ENCODE measurements at regions not wholly inside any gene's neighbourhood (a gene's known extent, or its start where the extent isn't known, plus 50 kb on each side); places are given as distances from the start of the nearest gene placed in this dataset.
"Not testable (repeated sequence)": the region's sequence is repeated elsewhere in the genome, so short reads cannot be mapped to it uniquely, and the experiment has no call there.

DNA sequence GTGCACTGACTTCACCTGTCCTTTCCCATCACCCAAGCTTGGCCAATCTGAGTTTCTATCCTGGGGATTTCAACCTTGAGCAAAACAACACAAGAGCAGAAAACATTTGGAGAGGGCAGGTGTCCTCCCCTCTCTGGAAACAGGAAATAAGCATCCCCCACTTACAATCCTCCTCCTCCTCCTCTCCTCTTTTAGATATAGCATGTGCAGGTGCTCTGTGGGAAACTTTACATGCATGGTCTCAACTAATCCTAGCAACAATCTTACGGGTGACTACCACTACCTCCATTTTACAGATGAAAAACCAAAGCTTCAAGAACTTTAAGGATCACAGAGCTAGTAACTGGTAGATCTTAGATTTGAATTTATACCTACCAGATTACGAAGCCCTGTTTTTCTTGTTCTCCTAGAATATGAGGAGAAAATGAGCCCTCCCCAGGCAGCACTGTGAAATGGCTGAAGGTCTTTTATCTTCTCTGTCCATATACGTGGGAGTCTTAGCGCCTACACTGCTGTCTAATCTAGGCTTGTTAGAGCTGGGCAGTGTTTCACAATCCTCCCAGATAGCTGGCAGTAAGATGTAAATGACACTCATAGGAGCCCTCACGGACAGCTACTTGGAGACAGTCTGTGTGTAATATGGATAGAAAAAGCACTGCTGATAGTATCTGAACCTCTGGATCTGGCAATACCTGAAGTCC is 301.2 kb upstream of the PROK2 start:
- DNase-seq: no peak

DNA sequence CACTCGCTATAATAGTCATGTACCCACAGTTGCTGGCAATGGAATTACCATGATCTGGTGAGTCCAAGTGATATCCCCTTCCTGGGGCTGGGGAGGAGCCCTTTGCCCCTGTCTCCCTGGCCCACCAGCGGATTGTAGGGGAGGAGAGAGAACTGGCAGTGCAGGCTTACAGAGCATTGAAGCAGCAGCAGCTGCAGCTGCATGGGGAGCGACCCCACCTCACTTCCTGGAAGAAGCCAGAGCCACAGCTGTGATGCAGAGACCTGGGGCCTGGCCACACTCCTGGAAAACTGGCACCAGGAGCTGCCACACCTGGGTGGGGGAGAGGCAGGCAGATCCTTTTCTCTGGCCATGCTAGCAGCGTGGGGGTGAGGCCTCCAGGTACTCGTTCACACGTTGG is 300.1 kb upstream of the PROK2 start:
- no peak for DNase-seq

DNA sequence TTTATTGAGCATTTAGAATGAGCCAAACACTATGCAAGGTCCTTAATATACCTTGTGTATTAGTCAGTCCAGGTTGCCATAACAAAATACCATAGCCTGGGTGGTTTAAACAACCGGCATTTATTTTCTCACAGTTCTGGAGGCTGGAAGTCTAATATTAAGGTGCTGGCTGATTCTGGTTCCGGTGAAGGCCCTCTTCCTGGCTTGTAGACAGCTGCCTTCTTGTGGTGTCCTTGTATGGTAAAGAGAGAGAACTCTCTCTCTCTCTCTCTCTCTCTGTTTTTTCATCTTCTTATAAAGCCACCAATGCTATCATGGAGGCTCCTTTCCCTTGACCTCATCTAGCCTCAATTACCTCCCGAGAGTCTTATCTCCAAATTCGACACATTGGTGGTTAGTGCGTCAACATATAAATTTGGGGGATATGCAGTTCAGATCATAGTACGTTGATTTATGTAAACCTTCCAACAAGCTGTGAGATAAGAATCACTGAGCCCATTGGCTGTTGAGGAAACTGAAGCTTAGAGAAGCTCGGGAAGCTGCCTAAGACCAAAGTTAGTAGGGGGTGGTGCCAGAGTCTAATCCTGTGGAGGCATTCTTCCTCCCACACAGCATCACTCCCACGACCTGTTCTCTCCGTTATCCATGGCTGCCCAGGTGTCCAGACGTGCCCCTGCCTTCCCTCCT is 298.0 kb upstream of the PROK2 start:
- DNase-seq: no peak

DNA sequence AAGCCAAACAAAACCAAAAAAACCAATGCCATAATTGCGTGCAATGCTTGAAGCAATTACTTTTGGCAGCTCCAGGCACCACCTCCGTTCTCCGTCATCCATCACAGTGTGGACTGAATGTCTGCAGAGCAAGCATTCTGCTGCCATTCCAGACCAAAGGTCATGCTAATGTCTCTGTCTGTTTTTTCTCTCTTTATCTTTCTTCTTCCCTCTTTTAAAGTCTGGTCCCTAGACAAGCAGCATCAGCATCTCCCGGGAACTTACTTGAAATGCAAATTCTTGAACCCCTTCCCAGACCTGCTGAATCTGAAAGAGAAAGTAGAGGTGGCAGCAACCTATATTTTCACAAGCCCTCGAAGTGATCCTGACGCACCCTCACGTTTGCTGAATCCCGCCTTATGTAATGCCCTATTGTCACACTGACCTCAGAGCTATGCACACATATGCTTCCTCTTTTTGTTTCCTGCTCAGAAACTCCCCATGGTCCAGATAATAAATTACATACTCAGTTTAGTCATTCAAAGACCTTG is 297.3 kb upstream of the PROK2 start:
- DNase-seq: no peak

DNA sequence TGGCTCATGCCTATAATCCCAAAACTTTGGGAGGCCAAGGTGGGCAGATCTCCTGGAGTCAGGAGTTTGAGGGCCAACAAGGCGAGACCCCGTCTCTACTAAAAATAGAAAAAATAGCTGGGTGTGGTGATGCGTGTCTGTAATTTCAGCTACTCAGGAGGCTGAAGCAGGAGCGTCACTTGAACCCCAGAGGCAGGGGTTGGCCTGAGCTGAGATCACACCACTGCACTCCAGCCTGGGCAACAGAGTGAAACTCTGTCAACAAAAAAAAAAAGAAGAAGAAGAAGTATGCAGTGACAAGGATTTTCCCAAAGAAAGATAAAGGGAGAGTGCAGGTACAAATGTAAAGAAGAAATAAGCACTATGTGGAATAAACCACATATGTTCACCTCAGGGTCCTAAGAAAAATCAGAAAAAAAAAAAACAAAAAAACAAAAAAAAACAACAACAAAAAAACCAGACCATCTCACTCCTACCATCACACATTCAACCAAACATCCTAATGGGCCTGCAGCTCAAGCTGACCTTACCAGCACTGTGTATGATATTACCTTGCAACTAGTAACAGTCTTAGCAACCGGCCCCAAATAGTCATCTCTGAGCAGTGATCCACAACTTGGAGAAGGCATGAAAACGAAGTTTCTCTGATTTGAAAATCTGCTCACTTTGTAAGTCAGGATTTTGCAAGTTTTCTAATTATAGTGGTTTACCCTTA is 296.7 kb upstream of the PROK2 start:
- DNase-seq: no peak

DNA sequence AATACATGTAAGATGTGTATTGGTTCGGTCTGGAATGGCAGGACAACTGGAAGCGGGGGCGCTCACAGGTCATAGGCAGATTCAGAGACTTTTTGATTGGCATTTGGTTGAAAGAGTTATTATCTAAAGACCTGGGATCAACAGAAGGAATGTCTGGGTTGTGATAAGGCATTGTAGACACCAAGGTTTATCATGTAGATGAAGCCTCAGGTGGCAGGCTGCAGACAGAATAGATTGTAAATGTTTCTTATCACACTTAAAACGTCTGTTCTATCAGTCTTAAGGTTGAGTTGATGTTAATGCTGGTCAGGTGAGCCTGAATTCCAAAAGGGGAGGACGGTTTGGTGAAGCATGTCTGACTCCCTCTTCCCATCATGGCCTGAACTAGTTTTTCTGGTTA is 295.9 kb upstream of the PROK2 start:
- DNase-seq: no peak

DNA sequence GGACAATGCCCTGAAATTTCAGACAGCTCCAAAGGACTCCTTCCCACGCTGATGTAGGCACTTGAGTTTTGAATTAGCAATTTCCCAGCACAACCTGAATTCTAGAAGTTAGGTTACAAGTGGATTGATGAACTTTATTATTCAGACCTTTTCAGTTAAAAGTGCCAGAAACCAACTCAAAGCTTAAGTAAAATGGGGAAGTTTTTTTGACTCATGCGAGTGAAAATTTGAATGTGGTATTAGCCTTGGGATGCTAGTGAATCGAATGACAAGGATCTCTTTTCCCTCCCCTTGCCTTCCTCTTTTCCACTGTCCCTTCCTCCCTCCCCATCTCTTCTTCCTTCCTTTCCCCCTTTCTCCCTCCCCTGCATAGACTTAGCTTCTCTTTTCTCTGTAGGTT is 295.1 kb upstream of the PROK2 start:
- DNase-seq: no peak

DNA sequence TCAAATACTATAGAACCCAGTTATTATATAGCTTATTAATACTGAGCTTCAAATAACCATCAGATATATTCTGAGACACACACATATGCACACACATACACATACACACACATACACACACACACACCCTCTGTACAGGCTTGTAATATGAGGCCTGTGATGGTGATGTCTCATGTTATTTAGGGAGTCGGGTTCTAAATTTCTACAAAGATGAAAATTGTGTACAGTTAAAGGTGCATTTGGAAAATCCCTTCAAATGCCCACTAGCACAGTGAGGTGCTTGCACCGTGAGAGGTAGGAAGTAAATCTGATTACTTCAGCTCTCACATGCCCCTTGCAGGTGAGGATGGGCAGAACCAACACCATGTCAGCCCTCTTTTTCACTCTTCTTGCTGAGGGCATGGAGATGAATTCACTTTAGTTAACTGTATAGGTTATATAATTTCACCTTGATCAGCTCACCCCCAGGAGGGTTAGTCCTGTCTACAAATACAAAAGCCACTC is 294.5 kb upstream of the PROK2 start:
- no peak for DNase-seq

DNA sequence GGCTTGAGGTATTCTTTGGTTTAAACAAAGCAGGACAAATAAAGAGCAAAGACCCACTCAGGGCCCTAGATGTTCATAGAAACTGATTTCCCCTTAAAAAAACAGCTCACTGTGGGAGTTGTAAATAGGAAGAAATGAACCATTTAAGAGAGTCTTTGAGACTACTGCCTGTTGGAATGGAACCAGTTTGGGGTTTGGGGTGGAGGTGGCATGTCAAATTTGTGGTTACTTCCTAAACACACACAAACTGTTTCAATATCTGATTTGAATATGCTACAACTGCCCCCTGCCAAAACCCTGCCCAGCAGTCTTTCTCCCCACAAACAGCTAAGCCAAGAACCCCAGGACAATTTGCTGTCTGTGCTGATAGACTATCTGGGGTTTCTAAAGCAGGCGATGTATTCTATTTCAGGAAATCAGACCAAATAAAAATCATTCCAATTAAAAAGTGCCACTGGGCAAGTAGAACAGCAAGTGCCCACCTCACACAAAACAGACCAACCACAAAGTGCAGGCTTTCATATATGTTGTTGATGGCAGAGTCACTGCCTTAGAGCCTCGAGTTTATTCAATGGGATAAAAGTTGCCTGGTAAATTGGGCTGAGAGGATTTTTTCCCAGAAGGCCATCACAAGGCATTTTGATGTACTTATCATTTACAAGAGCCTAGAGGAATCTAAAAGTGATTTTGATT is 293.9 kb upstream of the PROK2 start:
- no peak for DNase-seq

DNA sequence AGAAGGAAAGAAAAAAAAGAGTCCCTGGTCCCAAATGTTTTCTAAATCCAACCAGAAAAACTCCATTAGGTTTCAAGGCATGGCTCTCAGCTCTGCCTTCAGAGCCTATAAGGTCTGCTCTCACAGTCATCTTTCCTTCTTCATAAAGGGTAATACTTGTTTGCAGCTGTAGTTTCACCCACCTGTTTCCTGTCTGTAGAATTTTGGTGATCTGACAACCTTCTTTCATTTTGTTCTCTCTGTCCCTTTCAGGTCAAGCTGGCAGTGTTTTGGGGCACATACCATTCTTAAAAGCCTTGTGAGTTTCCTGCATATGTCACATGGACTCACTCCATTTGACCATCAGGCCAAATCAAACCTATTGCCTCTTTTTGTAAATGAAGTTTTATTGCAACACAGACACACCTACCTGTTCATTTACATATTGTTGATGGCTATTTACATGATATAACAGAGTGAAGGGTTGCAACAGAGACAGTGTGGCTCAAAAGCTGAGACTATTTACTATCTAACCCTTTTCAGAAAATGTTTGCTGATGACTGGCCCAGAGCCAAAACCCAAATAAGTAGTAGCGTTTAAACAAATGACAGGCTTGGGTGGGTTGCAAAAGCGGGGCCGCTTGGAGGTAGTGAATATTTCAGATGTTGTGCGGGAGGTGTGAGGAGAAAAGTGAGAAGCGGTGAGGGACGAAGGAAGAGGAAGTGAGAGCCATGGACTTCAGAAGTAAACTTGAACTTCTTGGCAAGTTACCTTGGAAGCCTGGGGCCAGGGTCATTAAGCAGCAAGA is 292.7 kb upstream of the PROK2 start:
- no peak for DNase-seq

DNA sequence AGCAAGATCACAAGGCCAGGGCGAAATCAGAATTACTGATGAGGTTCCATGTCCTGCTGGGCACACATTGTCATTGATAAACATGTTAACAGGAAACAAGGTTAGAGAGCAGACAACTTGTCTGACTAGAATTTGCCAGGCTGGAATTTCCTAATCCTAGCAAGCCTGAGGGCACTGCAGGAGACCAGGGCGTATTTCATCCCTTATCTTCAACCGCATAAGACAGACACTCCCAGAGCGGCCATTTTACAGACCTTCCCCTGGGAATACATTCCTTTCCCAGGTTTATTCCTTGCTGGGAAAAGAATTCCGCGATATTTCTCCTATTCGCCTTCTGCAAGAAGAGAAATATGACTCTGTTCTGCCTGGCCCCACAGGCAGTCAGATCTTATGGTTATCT is 290.9 kb upstream of the PROK2 start:
- not testable (repeated sequence) for DNase-seq

DNA sequence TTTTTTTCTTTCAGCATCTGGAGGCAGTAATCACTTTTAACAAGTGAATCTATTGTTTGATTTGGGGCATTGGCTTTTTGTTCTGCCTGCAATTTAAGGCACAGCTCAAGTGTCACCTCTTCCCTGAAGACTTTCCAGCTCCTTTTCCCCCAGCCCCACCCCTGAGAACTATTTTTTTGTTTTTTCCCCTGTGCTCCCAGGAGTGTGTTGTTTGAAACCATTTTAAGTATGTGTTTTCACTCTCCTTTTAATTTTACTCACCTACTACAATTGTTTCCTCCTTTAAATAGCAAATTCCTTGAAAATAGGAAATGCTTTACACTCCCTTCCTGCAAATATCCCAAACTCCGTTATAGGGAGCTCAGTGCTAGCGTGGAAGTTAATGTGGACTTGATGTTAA is 286.7 kb upstream of the PROK2 start:
- no peak for DNase-seq

DNA sequence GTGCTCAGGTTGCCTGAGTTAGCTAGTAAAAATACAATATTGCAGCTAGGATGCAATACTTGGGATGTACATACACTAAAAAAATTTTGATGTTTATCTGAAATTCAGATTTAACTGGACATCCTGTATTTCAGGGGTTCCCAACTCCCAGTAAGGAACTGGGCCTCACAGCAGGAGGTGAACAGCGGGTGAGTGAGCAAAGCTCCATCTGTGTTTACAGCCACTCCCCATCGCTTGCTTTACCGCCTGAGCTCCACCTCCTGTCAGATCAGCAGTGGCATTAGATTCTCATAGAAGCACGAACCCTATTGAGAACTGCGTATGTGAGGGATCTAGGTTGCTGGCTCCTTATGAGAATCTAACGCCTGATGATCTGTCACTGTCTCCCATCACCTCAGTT is 285.1 kb upstream of the PROK2 start:
- no peak for DNase-seq

DNA sequence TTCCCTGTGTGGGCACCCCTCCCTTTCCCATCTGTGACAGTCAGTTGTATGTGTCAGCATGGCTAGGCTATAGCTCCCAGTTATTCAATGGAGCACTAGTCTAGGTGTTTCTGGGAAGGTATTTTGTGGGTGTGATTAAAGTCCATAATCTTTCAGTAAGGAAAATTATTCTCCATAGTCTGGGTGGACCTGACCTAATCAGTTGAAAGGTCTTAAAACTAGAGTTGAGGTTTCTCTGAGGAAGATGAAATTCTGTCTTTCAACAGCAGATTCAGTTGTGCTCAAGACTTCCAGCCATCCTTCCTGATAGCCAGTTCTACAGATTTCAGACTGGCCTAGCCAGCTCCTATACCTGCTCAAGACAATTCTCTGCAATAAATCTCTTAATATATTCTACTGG is 284.6 kb upstream of the PROK2 start:
- no peak for DNase-seq

DNA sequence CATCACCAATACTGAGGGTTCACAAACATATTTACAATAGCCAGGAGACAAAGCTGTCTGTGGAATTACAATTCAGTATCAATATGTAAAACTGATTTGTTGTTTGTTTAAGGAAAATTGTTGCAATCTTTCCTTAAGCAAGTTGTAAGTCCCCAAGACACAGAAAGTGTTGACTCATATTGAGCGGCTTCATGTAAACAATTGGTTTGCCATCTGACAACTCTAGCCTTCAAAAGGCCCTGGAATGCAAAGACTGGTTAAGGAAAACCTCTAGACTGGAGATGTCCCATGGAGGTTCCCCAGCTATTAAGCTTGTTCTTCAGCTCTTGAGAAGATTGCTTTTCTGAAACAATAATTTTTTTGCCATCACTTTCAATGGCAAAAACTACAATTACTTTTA is 283.7 kb upstream of the PROK2 start:
- DNase-seq: no peak

DNA sequence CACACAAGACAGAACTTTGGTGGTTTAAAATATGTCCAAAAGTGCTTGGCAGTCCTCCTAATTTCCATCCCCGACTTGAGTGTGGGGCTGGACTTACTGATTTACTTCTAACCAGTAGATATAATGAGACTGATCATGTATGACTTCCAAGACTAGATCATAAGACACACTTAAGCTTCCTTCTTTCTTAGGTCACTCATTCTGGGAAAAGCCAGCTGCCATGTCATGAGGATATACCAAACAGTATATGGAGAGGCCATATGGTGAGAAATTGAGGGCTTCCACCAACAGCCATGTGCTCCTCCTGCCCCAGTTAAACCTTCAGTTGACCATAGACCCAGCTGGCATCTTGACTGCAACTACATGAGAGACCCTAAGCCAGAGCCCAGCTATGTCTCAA is 282.8 kb upstream of the PROK2 start:
- DNase-seq: no peak

DNA sequence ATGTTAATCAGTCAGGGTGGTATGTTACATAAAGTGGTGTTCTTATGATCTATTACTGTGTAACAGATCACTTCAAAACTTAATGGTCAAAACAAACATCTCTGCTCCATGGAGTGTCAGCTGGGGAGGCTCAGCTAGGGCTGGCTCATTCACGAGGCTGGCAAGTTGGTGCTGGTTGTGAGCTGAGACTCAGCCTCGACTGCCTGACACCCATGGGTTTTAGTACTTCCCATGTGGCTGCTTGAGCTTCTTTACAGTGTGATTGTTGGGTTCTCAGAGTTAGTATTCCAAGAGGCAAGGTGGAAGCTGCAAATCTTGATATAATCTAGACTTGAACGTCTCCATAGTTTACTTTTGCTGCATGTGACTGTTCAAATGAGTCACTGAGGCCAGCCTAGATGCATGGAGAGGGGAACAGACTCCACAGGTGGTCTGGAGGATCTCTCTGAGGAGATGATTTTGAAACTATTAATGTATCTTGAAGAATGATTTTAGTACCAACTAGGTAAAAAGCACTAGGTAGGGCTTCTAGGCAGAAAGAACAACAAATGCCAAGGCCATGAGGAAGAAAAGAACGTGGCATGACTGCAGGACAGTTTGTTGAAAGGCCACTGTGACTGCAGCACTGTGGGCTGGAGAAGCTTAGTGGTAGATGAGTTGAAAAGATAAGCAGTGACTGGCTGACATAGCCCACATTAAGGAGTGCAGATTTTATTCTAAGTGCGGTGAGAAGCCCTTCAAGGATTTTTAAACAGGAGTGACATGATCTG is 281.1 kb upstream of the PROK2 start:
- no peak for DNase-seq

DNA sequence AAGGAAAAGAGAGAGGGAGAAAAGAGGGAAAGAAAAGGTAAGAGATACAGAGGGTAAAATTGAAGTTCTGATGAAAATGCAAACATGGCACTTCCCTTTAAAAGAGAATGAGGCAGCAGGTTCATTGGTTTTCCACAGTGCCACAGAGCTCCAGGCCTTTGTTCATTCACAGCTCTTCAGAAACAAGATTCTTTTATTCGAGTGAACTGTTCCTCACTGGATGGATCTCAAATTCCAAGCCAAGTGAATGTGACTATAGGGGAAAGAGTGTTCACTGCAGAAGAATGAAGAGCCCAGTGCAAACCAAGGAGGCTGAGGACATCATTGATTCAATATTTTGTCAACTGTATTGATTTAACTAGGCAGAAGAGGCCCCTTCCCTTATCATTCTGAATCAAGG is 280.3 kb upstream of the PROK2 start:
- no peak for DNase-seq

DNA sequence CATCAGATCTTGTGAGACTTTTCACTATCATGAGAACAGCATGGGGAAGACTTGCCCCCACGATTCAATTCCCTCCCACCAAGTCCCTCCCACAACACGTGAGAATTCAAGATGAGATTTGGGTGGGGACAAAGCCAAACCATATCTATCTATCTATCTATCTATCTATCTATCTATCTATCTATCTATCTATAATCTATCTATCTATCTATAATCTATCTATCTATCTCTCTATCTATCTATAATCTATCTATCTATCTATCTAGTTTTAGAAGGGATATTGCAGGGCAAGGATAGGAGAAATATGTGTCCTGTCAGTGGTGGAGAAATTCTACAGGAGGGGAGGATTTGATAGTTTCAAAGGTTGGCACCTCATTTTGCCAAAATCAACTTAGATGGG is 279.8 kb upstream of the PROK2 start:
- DNase-seq: not testable (repeated sequence)

DNA sequence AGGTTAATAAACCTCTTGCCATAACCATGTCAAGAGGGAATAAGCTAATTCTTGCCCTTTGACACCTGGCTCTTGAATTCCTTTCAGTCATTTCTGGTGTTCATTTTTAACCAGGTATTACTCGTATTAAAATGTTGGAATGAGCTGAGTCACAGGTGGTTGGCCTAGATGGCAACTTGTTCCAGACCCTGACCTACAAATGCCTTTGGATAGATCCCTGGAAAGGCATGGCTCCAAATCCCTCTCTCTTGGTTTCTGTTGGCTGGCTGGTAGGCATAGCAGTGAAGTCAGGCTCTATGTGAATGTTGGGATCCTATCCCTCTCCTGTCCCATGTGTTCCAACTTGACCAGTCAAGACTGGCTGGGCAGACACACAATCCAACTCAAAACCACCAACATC is 277.1 kb upstream of the PROK2 start:
- DNase-seq: no peak

DNA sequence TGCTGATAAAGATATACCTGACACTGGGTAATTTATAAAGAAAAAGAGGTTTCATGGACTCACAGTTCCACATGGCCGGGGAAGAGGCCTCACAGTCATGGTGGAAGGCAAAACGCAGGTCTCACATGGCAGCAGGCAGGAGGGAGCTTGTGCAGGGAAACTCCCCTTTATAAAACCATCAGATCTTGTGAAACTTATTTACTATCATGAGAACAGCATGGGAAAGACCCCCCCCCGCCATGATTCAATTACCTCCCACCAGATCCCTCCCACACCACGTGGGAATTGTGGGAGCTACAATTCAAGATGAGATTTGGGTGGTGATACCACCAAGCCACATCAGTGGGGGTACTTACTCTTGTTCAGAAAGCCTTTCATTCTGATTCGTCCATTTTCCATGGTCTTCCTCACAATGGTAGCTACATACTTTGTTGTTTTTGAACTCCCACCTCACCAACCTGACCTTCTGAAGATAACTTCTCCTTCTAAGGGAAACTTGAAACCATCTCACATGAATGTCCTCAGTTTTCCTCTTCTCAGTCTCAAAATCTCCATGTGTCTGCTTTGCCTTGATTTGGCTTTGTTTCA is 275.6 kb upstream of the PROK2 start:
- DNase-seq: no peak
